Endothelial cell of umbilical vein (primary cell): ENCODE measurements at regions not wholly inside any gene's neighbourhood (a gene's known extent, or its start where the extent isn't known, plus 50 kb on each side); places are given as distances from the start of the nearest gene placed in this dataset.

ENCODE experiments used
- BruUV-seq: library from RNA; stranded (reverse); fragments of 400-500 nt; replicated peaks from 2 replicates; lab custom pipeline; 2021; lab: Mats Ljungman, UMichigan
- CTCF ChIA-PET: fragments of 300-600, 350-600 bp; sonication (Branson Sonifier 250); formaldehyde crosslinking; loops from one replicate; lab custom pipeline; 2021; ENCODE audit warnings: antibody characterized with exemption, inconsistent platforms; lab: Charles Lee
- POLR2A ChIA-PET: fragments of 300-600, 350-600 bp; sonication (Branson Sonifier 250); formaldehyde crosslinking; loops from one replicate; lab custom pipeline; 2021; ENCODE audit warnings: antibody characterized with exemption, inconsistent platforms; lab: Charles Lee
- DNase-seq: peaks from one replicate; pipeline ENCODE4 v3.0.0-alpha.2; 2011; ENCODE audit warnings: low read depth, low spot score
- FAIRE-seq: peaks from 2 replicates; lab custom pipeline; 2011; peaks lifted over from hg19 to GRCh38; lab: Jason Lieb, UNC
- H2AFZ ChIP-seq: 2 replicates; pipeline ENCODE4 v1.6.0; 2012; ENCODE audit warnings: low read depth, low read length, control low read depth, inconsistent platforms
- H3K27ac ChIP-seq: 2 replicates; pipeline ENCODE4 v1.5.1; 2011; ENCODE audit warnings: low read depth, mild to moderate bottlenecking, control low read depth, low read length, moderate library complexity; ENCODE audit not compliant: insufficient read depth
- H3K27me3 ChIP-seq, 2 experiments: 2 replicates each; pipeline versions ENCODE4 v1.6.0 to v1.6.1; 2011; ENCODE audit warnings: low read length in 2 of 2, mixed read lengths in 1 of 2; ENCODE audit not compliant: control insufficient read depth in 2 of 2, insufficient read depth in 2 of 2
- H3K36me3 ChIP-seq, 2 experiments: 2 replicates in 1 of 2; 3 replicates in 1 of 2; pipeline ENCODE4 v1.5.1; 2011; ENCODE audit warnings: low read length in 2 of 2, mild to moderate bottlenecking in 1 of 2, moderate library complexity in 1 of 2; ENCODE audit not compliant: control insufficient read depth in 2 of 2, insufficient read depth in 2 of 2; ENCODE audit errors: extremely low read depth in 1 of 2
- H3K4me1 ChIP-seq: 3 replicates; pipeline ENCODE4 v1.5.1; 2011; ENCODE audit warnings: mild to moderate bottlenecking, low read length; ENCODE audit not compliant: control insufficient read depth, insufficient read depth; ENCODE audit errors: extremely low read depth
- H3K4me2 ChIP-seq: 2 replicates; pipeline ENCODE4 v1.6.1; 2011; ENCODE audit warnings: low read length, control low read depth, mixed read lengths; ENCODE audit not compliant: insufficient read depth
- H3K4me3 ChIP-seq, 3 experiments: fragments of 200-600 bp in 1 of 3; sonication (generic), shearing (Covaris generic) in 1 of 3; replicated peaks in 1 of 3; 2 replicates each; pipeline ENCODE4 v1.5.1; 2011 to 2016; ENCODE audit warnings: control low read depth in 3 of 3, low read length in 3 of 3, mild to moderate bottlenecking in 2 of 3, inconsistent platforms in 1 of 3, low read depth in 1 of 3, moderate library complexity in 1 of 3; ENCODE audit not compliant: insufficient read depth in 1 of 3
- H3K79me2 ChIP-seq: 2 replicates; pipeline ENCODE4 v1.6.0; 2012; ENCODE audit warnings: low read length, inconsistent platforms; ENCODE audit not compliant: control insufficient read depth, insufficient read depth
- H3K9ac ChIP-seq: replicated peaks from 2 replicates; pipeline ENCODE3; 2011; ENCODE audit warnings: low read length, control low read depth; ENCODE audit not compliant: insufficient read depth; ENCODE audit errors: extremely low read depth
- H3K9me1 ChIP-seq: replicated peaks from 3 replicates; pipeline ENCODE4 v1.6.0; 2011; ENCODE audit warnings: mild to moderate bottlenecking, low read length; ENCODE audit not compliant: control insufficient read depth, insufficient read depth; ENCODE audit errors: extremely low read depth
- H3K9me3 ChIP-seq: replicated peaks from 2 replicates; pipeline ENCODE4 v1.5.1; 2012; ENCODE audit warnings: low read length, inconsistent platforms; ENCODE audit not compliant: control insufficient read depth, insufficient read depth
- H4K20me1 ChIP-seq: replicated peaks from 2 replicates; pipeline ENCODE3; 2011; ENCODE audit warnings: mild to moderate bottlenecking, low read length; ENCODE audit not compliant: control insufficient read depth, insufficient read depth; ENCODE audit errors: extremely low read depth
- CTCF ChIP-seq, 2 donors: IDR thresholded peaks; 1 replicate in 1 of 2; 2 replicates in 1 of 2; pipeline ENCODE4 v1.5.1; 2011; ENCODE audit warnings: low read length in 2 of 2, mild to moderate bottlenecking in 2 of 2, moderate library complexity in 2 of 2, control low read depth in 1 of 2, inconsistent platforms in 1 of 2, low read depth in 1 of 2; ENCODE audit not compliant: insufficient read depth in 1 of 2; ENCODE audit errors: extremely low read depth in 1 of 2
- EZH2 ChIP-seq: IDR thresholded peaks from 2 replicates; pipeline ENCODE4 v1.6.1; 2012; ENCODE audit warnings: borderline replicate concordance, low read depth, mild to moderate bottlenecking, moderate library complexity, low read length, inconsistent platforms; ENCODE audit not compliant: severe bottlenecking
- FOS ChIP-seq: IDR thresholded peaks from 2 replicates; pipeline ENCODE4 v1.6.1; 2011; ENCODE audit warnings: mild to moderate bottlenecking, low read length, moderate library complexity, borderline replicate concordance; ENCODE audit not compliant: insufficient read depth
- GATA2 ChIP-seq: IDR thresholded peaks from 2 replicates; pipeline ENCODE4 v1.7.0; 2011; ENCODE audit warnings: low read depth, mild to moderate bottlenecking, moderate library complexity, mixed read lengths, low read length; ENCODE audit not compliant: insufficient read length, insufficient read depth
- JUN ChIP-seq: IDR thresholded peaks from 2 replicates; pipeline ENCODE4 v1.6.1; 2011; ENCODE audit warnings: borderline replicate concordance, low read depth; ENCODE audit not compliant: insufficient read length, insufficient read depth
- MAX ChIP-seq: IDR thresholded peaks from 2 replicates; pipeline ENCODE4 v1.6.1; 2011; ENCODE audit not compliant: insufficient read depth, insufficient read length
- MYC ChIP-seq: IDR thresholded peaks from one replicate; pipeline ENCODE4 v1.6.1; 2011; ENCODE audit warnings: mild to moderate bottlenecking, low read depth, low read length
- POLR2A ChIP-seq: IDR thresholded peaks from 2 replicates; pipeline ENCODE4 v1.6.1; 2012; ENCODE audit warnings: low read depth, mild to moderate bottlenecking, control low read depth, low read length
- POLR2AphosphoS5 ChIP-seq: IDR thresholded peaks from 2 replicates; pipeline ENCODE4 v1.6.1; 2012; ENCODE audit warnings: low read depth, mild to moderate bottlenecking, control low read depth, low read length, moderate library complexity; ENCODE audit not compliant: insufficient read depth
- dilution Hi-C: fragments of 300-500 bp; cut with MboI; formaldehyde crosslinking; loops from one replicate; pipeline ENCODE4 v1.15.0; 2019; ENCODE audit warnings: low sequenced_read_pairs; ENCODE audit not compliant: extremely low pct_ligation_motif_present
- intact Hi-C: fragments of 100-400 bp; cut with micrococcal nuclease; formaldehyde crosslinking; loops from one replicate; pipeline ENCODE4 v1.10.0; 2022

- Histone ChIP-seq H3K9ac (no peak overlapping the region), H3K9me1 (no peaks in the 10 kb centered on the region), H3K9me3 (no peaks in the 10 kb centered on the region), H3K27ac (no peak overlapping the region), H3K79me2 (no peaks in the 10 kb centered on the region), H3K27me3 (no peaks in the 10 kb centered on the region), H4K20me1 (no peaks in the 10 kb centered on the region), H3K4me1 (no peaks in the 10 kb centered on the region), H3K4me3 (no peak overlapping the region), H3K4me2 (no peak overlapping the region), H2AFZ (no peak overlapping the region), H3K36me3 (no peaks in the 10 kb centered on the region)
- BruUV-seq = no TSS peak
- CTCF ChIA-PET = no interaction called here
- dilution Hi-C loops (no loop called here), intact Hi-C loops (no loop called here)
- FAIRE-seq (no peak), DNase-seq (no peak)
- no peak for TF ChIP-seq MYC
- no peak for TF ChIP-seq JUN
- POLR2A ChIA-PET = no interaction called here
Observed at GRCh38 chr11:70759846-70760245, 361.5 kb downstream of the CTTN start.

- H3K36me3 ChIP-seq = no peaks in the 10 kb centered on the region
- no peaks in the 10 kb centered on the region for H3K9me3 ChIP-seq
- H4K20me1 ChIP-seq = no peaks in the 10 kb centered on the region
- no peak overlapping the region for H3K27ac ChIP-seq
- no peak overlapping the region for H3K4me2 ChIP-seq
- BruUV-seq = no TSS peak
- H3K9me1 ChIP-seq = no peaks in the 10 kb centered on the region
- intact Hi-C loops (no loop called here), dilution Hi-C loops (no loop called here)
- TF ChIP-seq GATA2 = no peak
- TF ChIP-seq POLR2AphosphoS5 = no peak
- TF ChIP-seq EZH2 = no peak
- no peak for TF ChIP-seq POLR2A
- no peak for TF ChIP-seq MYC
- TF ChIP-seq FOS = no peak
- TF ChIP-seq CTCF (IDR thresholded peaks at IDR 0.05; ENCODE audit: extremely low read depth in 1 of 2, insufficient read depth in 1 of 2, low read depth in 1 of 2, low read length in 2 of 2) = no peak
- no peak for TF ChIP-seq JUN
- no peak for TF ChIP-seq MAX
- no peak for DNase-seq
- FAIRE-seq = no peak
- no peaks in the 10 kb centered on the region for H3K79me2 ChIP-seq
- CTCF ChIA-PET = no interaction called here
- no peaks in the 10 kb centered on the region for H3K4me1 ChIP-seq
- no peak overlapping the region for H3K4me3 ChIP-seq
- no peaks in the 10 kb centered on the region for H3K27me3 ChIP-seq
- no peak overlapping the region for H2AFZ ChIP-seq
- POLR2A ChIA-PET = no interaction called here
- no peak overlapping the region for H3K9ac ChIP-seq
Observed at GRCh38 chr11:70760416-70761020, 362.2 kb downstream of the CTTN start.
